ENCODE measurements at regions not wholly inside any gene's neighbourhood (a gene's known extent, or its start where the extent isn't known, plus 50 kb on each side); places are given as distances from the start of the nearest gene placed in this dataset.

DNA sequence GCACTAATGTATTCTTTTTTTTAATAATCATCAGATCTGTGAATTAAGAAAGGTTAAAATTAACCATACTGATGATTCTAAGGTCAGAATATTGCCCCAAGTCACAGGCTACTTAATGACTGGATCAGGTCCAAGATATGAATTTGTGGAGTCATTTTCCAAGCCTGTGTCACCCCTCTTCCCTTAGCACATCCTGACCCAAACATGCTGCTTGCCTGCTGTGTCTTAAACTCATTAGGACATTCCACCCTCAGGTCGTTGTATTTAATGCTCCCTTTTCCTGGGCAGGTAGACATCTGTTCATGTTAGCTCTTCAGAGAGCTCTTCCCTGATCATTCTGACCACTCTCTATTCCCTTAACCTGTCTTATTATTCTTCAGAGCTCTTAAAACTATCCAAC lies 463.5 kb upstream of the PDE3A start:
- no peaks in the 10 kb centered on the region for H3K36me3 ChIP-seq (ENCODE audit: insufficient read depth, low read length)
- H3K27ac ChIP-seq (ENCODE audit: low read depth, low read length), result no peak overlapping the region
- intact Hi-C loops (cut with micrococcal nuclease), result no loop called here
- H3K4me1 Mint-ChIP-seq, result no peaks in the 10 kb centered on the region
- POLR2A ChIA-PET (ENCODE audit: partially characterized antibody), result no interaction called here
- peaks cover 0 to 6% (median 0%) of the 10 kb centered on the region in 8 donors for H3K9me3 Mint-ChIP-seq
- H3K27ac Mint-ChIP-seq, result no peak overlapping the region
- H3K27me3 ChIP-seq (ENCODE audit: insufficient read depth, low read length), result no peaks in the 10 kb centered on the region
- CTCF ChIA-PET (ENCODE audit: partially characterized antibody), result no interaction called here
- no peaks in the 10 kb centered on the region for H3K36me3 Mint-ChIP-seq
- H3K4me3 Mint-ChIP-seq, result no peak overlapping the region
- no peaks in the 10 kb centered on the region for H3K9me3 ChIP-seq (ENCODE audit: control insufficient read depth in 1 of 2, low read length in 2 of 2)
- no peak overlapping the region for H3K4me3 ChIP-seq (ENCODE audit: low read length in 2 of 2)
- DNase-seq, result no peak
- no peaks in the 10 kb centered on the region for H3K4me1 ChIP-seq (ENCODE audit: insufficient read depth, low read length)
- H3K27me3 Mint-ChIP-seq, result no peaks in the 10 kb centered on the region

DNA sequence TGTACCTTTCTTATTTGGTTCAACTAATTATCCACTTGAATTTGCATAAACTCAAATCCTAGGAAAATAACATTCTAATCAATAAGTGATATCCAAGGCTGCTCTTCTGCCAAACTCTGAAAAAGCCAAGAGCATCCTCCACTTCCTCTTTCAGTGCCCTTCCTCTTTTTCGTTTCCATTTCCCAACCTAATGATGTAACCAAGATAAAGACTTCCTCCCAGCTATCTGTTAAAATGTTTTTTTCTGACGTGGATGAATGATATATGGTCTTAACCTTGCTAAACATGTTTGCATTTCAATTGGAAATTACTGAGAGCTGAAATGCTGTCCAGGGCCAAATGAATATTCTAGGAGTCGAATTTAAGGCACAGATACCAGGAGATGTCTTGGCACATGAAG lies 459.5 kb upstream of the PDE3A start:
- Histone ChIP-seq H3K9me3 (ENCODE audit: control insufficient read depth in 1 of 2, low read length in 2 of 2) (no peaks in the 10 kb centered on the region), H3K4me1 (ENCODE audit: insufficient read depth, low read length) (no peaks in the 10 kb centered on the region), H3K4me3 (ENCODE audit: low read length in 2 of 2) (no peak overlapping the region), H3K36me3 (ENCODE audit: insufficient read depth, low read length) (no peaks in the 10 kb centered on the region), H3K27ac (ENCODE audit: low read depth, low read length) (no peak overlapping the region), H3K27me3 (ENCODE audit: insufficient read depth, low read length) (no peaks in the 10 kb centered on the region)
- Mint-ChIP-seq H3K4me3 (no peak overlapping the region), H3K27ac (no peak overlapping the region), H3K4me1 (no peaks in the 10 kb centered on the region), H3K9me3 (peaks cover 0 to 3% (median 0%) of the 10 kb centered on the region in 8 donors), H3K27me3 (peaks cover 0 to 1% of the 10 kb centered on the region in 2 donors), H3K36me3 (no peaks in the 10 kb centered on the region)
- ChIA-PET CTCF (ENCODE audit: partially characterized antibody) (no interaction called here), POLR2A (ENCODE audit: partially characterized antibody) (no interaction called here)
- DNase-seq, result no peak
- intact Hi-C loops (cut with micrococcal nuclease), result no loop called here

GRCh38 chr12:19909418-19909817 lies 458.9 kb upstream of the PDE3A start:
- peaks cover 0 to 3% (median 0%) of the 10 kb centered on the region in 8 donors for H3K9me3 Mint-ChIP-seq
- CTCF ChIA-PET (ENCODE audit: partially characterized antibody), result no interaction called here
- no peak overlapping the region for H3K4me3 ChIP-seq (ENCODE audit: low read length in 2 of 2)

DNA sequence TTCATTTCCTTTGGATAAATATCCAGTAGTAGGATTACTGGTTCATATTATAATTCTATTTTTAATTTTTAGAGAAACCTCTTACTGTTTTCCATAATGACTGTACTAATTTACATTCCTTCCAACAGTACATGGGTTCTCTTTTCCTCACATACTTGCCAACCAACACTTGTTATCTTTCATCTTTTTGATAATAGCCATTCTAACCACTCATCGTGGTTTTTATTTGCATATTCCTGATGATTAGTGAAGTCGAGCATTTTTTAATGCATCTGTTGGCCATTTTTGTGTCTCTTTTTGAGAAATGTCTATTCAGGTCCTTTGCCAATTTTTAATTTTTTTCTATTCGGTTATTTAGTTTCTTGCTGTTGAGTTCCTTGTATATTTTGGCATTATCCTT lies 457.7 kb upstream of the PDE3A start:
- Mint-ChIP-seq H3K27ac (no peak overlapping the region), H3K9me3 (peaks cover 0 to 3% (median 0%) of the 10 kb centered on the region in 8 donors), H3K27me3 (peaks cover 1 to 3% of the 10 kb centered on the region in 2 donors), H3K36me3 (no peaks in the 10 kb centered on the region), H3K4me3 (no peak overlapping the region), H3K4me1 (no peaks in the 10 kb centered on the region)
- ChIA-PET CTCF (ENCODE audit: partially characterized antibody) (no interaction called here), POLR2A (ENCODE audit: partially characterized antibody) (no interaction called here)
- intact Hi-C loops (cut with micrococcal nuclease), result no loop called here
- Histone ChIP-seq H3K9me3 (ENCODE audit: control insufficient read depth in 1 of 2, low read length in 2 of 2) (no peaks in the 10 kb centered on the region), H3K4me1 (ENCODE audit: insufficient read depth, low read length) (no peaks in the 10 kb centered on the region), H3K27ac (ENCODE audit: low read depth, low read length) (no peak overlapping the region), H3K36me3 (ENCODE audit: insufficient read depth, low read length) (no peaks in the 10 kb centered on the region), H3K27me3 (ENCODE audit: insufficient read depth, low read length) (no peaks in the 10 kb centered on the region), H3K4me3 (ENCODE audit: low read length in 2 of 2) (no peak overlapping the region)
- no peak for DNase-seq

More at GRCh38 chr12:19909418-19909817, 458.9 kb upstream of the PDE3A start:
- H3K36me3 Mint-ChIP-seq, result no peaks in the 10 kb centered on the region
- POLR2A ChIA-PET (ENCODE audit: partially characterized antibody), result no interaction called here
- Histone ChIP-seq H3K27me3 (ENCODE audit: insufficient read depth, low read length) (no peaks in the 10 kb centered on the region), H3K36me3 (ENCODE audit: insufficient read depth, low read length) (no peaks in the 10 kb centered on the region), H3K27ac (ENCODE audit: low read depth, low read length) (no peak overlapping the region), H3K9me3 (ENCODE audit: control insufficient read depth in 1 of 2, low read length in 2 of 2) (no peaks in the 10 kb centered on the region), H3K4me1 (ENCODE audit: insufficient read depth, low read length) (no peaks in the 10 kb centered on the region)
- H3K4me1 Mint-ChIP-seq, result no peaks in the 10 kb centered on the region
- H3K27me3 Mint-ChIP-seq, result peaks cover 0 to 1% of the 10 kb centered on the region in 2 donors
- H3K4me3 Mint-ChIP-seq, result no peak overlapping the region
- intact Hi-C loops (cut with micrococcal nuclease), result no loop called here
- H3K27ac Mint-ChIP-seq, result no peak overlapping the region
- DNase-seq, result no peak

DNA sequence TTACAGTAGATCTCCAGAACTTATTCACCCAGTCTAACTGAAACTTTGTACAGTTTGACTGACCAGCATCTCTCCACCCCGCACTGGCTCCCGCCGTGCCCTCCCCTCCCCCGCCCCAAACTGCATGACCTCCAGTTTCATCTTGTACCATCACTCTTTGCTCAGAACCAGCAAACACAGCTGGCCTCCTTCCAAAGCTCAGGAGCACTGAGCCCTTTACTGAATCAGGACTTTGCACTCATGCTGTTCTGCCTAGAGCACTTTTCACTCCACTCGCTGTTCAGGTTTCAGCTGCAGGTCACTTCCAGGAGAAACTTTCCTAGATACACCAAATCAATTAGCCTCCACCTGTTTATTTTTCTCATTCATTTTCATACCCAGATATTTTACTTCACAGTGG lies 455.3 kb upstream of the PDE3A start:
- no peak overlapping the region for H3K4me3 ChIP-seq (ENCODE audit: low read length in 2 of 2)
- no peaks in the 10 kb centered on the region for H3K36me3 ChIP-seq (ENCODE audit: insufficient read depth, low read length)
- ChIA-PET CTCF (ENCODE audit: partially characterized antibody) (no interaction called here), POLR2A (ENCODE audit: partially characterized antibody) (no interaction called here)
- no peaks in the 10 kb centered on the region for H3K4me1 ChIP-seq (ENCODE audit: insufficient read depth, low read length)
- H3K27ac Mint-ChIP-seq, result no peak overlapping the region
- H3K4me1 Mint-ChIP-seq, result no peaks in the 10 kb centered on the region
- no peak overlapping the region for H3K27ac ChIP-seq (ENCODE audit: low read depth, low read length)
- peaks cover 3 to 6% of the 10 kb centered on the region in 2 donors for H3K27me3 Mint-ChIP-seq
- peaks cover 0 to 3% (median 0%) of the 10 kb centered on the region in 8 donors for H3K9me3 Mint-ChIP-seq
- H3K27me3 ChIP-seq (ENCODE audit: insufficient read depth, low read length), result no peaks in the 10 kb centered on the region
- no peak for DNase-seq
- intact Hi-C loops (cut with micrococcal nuclease), result no loop called here
- no peaks in the 10 kb centered on the region for H3K9me3 ChIP-seq (ENCODE audit: control insufficient read depth in 1 of 2, low read length in 2 of 2)
- no peaks in the 10 kb centered on the region for H3K36me3 Mint-ChIP-seq
- H3K4me3 Mint-ChIP-seq, result no peak overlapping the region

DNA sequence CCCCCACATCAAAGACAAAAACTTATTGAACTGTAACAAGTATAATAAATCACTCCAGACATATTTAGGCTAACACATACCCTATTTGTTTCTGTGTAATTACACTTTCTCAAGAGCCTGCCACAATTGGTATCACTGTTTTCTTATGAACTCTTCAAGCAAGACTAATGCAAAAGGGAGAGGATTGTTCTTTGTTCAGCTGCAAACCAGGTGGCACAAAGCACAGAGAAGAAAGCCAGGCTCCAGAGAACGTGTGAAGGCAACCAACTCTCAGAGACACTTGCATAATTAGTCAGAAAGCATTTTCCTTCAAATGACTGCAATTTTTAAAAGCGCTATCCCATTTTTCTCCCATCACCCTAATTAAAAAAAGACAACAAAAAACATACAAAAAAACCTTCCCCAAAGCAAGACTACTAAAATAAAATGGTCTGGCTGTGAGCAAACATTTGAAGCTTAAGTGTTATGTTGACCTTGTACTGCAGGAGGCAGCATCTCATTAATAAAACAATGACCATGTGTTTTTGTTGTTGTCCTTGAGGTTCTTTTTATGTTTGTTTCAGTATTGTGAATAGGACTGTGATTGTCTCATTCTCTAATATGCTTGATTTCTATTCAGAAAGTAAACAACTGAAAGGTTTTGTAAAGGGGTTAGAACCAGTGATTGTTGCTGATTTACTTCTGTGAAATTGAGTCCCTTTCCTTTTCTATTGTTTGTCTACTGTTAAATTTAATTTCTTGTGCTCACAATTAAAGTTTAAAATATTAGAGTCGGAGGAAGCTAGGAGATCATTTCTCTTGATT lies 452.7 kb upstream of the PDE3A start:
- ChIA-PET POLR2A (ENCODE audit: partially characterized antibody) (no interaction called here), CTCF (ENCODE audit: partially characterized antibody) (no interaction called here)
- Histone ChIP-seq H3K27ac (ENCODE audit: low read depth, low read length) (no peak overlapping the region), H3K9me3 (ENCODE audit: control insufficient read depth in 1 of 2, low read length in 2 of 2) (no peaks in the 10 kb centered on the region), H3K27me3 (ENCODE audit: insufficient read depth, low read length) (no peaks in the 10 kb centered on the region), H3K4me1 (ENCODE audit: insufficient read depth, low read length) (no peaks in the 10 kb centered on the region), H3K4me3 (ENCODE audit: low read length in 2 of 2) (no peak overlapping the region), H3K36me3 (ENCODE audit: insufficient read depth, low read length) (no peaks in the 10 kb centered on the region)
- H3K27ac Mint-ChIP-seq, result no peak overlapping the region
- intact Hi-C loops (cut with micrococcal nuclease), result no loop called here
- DNase-seq, result no peak
- no peaks in the 10 kb centered on the region for H3K36me3 Mint-ChIP-seq
- H3K4me3 Mint-ChIP-seq, result no peak overlapping the region
- peaks cover 0 to 5% (median 0%) of the 10 kb centered on the region in 8 donors for H3K9me3 Mint-ChIP-seq
- H3K4me1 Mint-ChIP-seq, result no peaks in the 10 kb centered on the region
- H3K27me3 Mint-ChIP-seq, result peaks cover 3 to 6% of the 10 kb centered on the region in 2 donors

DNA sequence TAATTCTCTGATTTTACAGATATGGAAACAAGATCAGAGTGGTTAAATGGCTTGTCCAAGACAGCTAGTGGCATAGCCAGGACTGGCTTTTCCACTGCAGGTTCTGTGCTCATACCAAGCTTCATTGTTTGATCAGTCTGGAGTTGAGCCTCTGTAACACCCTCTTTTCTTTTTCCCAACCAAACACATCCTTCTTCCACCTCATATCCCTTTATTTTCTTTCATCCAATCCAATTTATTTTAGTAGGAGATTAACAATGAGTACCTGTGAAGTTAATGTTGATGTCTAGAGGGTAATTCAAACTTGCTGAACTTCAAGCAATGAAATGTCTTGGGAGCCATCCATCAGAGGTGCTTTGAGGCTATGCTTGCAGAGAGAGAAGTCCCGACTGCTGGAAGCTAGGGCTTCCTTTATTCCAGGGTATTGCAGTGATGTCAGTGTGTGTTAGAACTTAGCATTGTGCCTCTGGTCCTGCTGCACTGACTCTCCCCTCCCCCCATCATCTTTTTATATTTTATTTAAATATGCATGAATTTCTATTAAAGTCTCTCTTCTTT lies 452.1 kb upstream of the PDE3A start:
- POLR2A ChIA-PET (ENCODE audit: partially characterized antibody), result no interaction called here
- no peaks in the 10 kb centered on the region for H3K9me3 ChIP-seq (ENCODE audit: control insufficient read depth in 1 of 2, low read length in 2 of 2)
- Mint-ChIP-seq H3K27me3 (peaks cover 3 to 6% of the 10 kb centered on the region in 2 donors), H3K4me1 (no peaks in the 10 kb centered on the region), H3K27ac (no peak overlapping the region), H3K4me3 (no peak overlapping the region), H3K9me3 (peaks cover 0 to 5% (median 0%) of the 10 kb centered on the region in 8 donors), H3K36me3 (no peaks in the 10 kb centered on the region)
- intact Hi-C loops (cut with micrococcal nuclease), result no loop called here
- H3K27me3 ChIP-seq (ENCODE audit: insufficient read depth, low read length), result no peaks in the 10 kb centered on the region
- no peak overlapping the region for H3K4me3 ChIP-seq (ENCODE audit: low read length in 2 of 2)
- no peak for DNase-seq
- no peak overlapping the region for H3K27ac ChIP-seq (ENCODE audit: low read depth, low read length)
- no peaks in the 10 kb centered on the region for H3K36me3 ChIP-seq (ENCODE audit: insufficient read depth, low read length)
- no peaks in the 10 kb centered on the region for H3K4me1 ChIP-seq (ENCODE audit: insufficient read depth, low read length)
- CTCF ChIA-PET (ENCODE audit: partially characterized antibody), result interaction anchor here (0.7 to 1.5 kb wide), 2 partner anchors 22 to 155 kb away, joined by 3 to 5 read pairs; no protein-coding TSS in a partner anchor

All from CD4-positive, alpha-beta memory T cell (primary cell).